T-helper 22 cell (primary cell): ENCODE measurements at regions not wholly inside any gene's neighbourhood (a gene's known extent, or its start where the extent isn't known, plus 50 kb on each side); places are given as distances from the start of the nearest gene placed in this dataset.
"Not testable (repeated sequence)": the region's sequence is repeated elsewhere in the genome, so short reads cannot be mapped to it uniquely, and the experiment has no call there.

ENCODE experiments used
- DNase-seq: peaks from one replicate; pipeline ENCODE4 v3.0.0-alpha.2; 2020; ENCODE audit warnings: low read depth

DNA sequence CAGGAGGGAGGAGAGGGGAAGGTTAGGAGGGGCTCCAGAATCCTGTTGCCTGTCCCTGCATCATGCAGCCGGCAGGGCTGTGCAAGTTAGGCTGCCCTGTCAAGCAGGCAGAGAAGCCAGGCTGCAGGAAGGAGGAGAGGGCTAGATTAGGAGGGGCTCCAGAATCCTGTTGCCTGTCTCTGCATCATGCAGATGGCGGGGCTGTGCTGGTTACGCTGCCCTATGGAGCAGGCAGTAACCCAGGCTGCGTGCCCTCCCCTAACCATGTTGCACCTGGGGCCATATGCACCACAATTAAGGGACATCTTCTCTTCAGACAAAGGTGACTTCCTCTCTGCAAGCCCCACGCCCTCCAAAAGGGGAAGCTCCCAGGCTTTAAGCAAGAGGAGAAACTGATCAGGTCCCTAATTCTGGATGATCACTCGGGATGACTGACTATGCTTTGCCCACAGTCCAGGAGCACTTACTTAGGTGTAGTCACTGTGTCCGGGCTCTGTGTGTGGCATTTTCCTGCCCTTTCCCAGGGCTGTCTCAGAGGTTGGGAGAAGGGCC lies 457.4 kb downstream of the SETD4 start:
- no peak for DNase-seq

DNA sequence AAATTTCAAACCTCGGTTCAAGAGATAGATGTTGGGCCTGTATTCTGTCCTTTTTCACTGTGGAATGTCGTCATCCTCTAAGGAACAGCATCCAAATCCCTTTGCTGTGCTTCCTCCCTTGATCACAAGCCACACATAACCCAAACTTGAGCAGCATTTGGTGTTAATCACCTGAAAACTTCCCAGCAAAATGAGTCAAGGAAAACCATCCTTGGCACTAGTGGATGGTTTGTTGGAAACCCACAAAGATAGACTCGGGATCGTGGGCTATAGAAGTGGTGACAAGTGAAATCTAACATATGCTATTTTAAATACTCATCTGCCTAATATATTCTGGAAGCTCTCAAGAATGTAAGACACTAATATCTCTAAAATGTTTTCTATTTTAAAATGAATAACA lies 459.1 kb downstream of the SETD4 start:
- DNase-seq: no peak

DNA sequence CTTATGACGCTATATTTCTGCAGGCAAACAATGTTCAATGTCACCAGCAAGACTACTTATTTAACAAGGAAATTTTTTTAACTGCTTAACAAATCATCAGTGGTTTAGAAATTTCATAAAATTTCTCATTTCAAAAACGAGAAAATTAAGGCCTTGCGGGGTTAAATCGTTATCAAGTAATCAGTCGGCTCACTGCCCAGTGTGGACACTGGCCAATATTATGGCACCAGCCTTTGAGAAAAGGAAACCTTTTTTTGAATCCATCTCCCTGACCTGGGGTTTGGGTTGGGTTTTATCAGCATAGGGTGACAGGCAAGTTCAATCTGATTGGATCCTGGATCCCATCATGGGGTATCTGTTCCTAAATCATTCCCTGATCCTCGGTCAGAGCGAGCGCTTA lies 461.2 kb downstream of the SETD4 start:
- no peak for DNase-seq

DNA sequence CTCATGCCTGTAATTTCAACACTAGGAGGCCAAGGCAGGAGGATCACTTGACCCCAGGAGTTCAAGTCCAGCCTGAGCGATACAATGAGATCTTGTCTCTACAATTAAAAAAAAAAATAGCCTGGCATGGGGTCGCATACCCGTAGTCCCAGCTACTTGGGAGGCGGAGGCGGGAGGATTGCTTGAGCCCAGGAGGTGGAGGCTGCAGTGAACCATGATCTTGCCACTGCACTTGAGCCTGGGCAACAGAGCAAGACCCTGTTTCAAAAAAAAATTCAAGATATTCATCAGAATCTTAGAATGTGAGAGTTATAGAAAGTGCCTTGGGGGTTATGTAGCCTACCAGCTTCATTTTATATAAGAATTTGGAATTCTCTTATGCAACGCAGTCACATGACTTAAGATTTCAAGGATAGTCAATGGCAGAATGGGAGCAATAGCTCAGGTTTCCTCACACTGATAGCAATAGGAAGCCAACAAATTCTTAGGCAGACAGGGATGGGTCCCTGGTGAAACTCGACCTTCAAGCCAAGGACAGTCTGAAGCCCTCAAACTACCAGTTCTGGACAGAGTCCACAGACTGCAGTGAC lies 462.5 kb downstream of the SETD4 start:
- DNase-seq: no peak

DNA sequence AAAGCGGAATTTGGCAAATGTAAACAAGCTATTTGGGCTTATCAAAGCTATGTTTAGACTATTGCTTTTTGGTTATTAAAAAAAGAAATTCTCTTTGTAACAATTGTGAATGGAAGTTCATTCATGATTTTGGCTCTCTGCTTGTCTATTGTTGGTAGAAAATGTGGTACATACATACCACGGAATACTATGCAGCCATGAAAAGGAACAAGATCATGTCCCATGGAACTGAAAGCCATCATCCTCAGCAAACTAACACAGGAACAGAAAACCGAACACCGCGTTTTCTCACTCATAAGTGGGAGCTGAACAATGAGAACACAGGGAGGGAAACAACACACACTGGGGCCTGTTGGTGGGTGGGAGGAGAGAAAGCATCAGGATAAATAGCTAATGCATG lies 465.4 kb downstream of the SETD4 start:
- DNase-seq: no peak

DNA sequence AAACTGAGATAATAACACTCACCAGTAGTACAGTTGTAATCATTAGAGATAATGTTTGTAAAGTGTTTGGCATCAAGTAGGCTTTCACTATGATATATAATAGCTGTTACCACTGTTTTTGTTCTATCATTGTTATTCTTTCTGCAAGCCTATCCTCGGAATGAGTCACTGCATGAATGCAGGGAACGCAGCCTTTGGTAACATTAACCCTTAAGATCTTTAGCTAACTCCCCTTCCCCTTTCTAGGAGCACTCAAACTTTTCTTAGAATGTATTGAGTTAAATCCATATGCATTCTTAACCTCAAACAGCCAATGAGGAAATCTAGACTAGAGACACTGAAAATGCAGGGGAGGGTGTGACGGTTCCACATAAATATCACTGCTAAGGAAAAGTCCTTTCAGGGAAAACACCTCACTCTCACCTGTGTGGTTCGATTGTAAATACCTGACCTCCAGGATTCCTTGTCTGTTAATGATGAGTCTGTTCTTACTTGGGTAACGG lies 467.3 kb downstream of the SETD4 start:
- no peak for DNase-seq

DNA sequence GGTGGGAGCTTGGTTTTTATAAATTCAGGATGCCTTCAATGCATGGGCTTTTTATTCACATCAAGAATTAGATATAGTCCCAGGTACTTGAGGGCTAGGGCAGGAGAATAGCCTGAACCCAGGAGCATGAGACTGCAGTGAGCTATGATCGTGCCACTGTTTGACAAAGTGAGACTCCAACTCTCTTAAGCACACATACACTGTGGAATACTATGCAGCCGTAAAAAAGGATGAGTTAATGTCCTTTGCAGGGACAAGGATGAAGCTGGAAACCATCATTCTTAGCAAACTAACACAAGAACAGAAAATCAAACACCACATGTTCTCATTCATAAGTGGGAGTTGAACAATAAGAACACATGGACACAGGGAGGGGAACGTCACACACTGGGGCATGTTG lies 470.0 kb downstream of the SETD4 start:
- DNase-seq: not testable (repeated sequence)

DNA sequence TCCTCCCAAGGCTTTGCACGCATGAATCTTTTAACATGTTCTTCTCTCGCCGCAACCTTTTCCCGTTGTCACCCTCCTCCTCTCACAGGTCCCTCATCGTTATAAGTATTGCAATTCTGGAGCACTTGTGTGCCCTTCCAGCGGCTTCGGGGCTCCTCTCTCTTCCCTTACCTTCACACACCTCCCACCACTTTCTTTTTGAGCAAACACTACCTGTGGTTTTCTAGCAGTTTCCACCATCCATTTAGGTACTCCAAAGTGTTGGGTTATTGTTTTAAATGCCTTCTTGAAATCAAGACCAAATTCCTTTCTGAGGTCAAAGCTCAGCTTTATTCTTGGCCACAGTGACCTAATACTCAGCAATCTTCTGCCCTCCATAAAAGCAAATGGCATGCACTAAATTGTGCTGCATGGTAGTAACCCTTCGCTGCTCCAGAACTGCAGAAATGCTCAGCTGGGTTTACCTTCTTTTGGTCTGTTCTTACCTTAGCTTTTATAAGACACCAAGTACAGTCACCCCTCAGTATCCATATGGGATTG lies 472.4 kb downstream of the SETD4 start:
- no peak for DNase-seq

DNA sequence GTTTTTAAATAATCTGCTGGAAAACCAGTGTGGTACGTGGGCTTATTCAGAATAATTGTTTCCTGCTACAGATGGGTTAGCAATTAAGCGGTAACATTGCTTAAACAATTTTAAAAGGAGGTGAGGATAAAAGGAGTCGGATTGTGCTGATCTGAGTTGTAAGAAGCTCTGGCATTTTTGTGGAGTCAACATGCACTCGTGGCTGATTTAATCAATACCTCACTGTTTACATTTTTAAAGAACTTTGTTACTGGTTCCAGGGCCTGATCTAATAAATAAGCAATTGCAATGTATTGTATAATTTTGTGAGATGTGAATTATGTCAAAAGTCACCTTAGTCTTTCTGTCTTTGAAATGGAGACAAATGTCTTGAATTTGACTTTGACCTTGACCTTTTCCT lies 474.0 kb downstream of the SETD4 start:
- no peak for DNase-seq

DNA sequence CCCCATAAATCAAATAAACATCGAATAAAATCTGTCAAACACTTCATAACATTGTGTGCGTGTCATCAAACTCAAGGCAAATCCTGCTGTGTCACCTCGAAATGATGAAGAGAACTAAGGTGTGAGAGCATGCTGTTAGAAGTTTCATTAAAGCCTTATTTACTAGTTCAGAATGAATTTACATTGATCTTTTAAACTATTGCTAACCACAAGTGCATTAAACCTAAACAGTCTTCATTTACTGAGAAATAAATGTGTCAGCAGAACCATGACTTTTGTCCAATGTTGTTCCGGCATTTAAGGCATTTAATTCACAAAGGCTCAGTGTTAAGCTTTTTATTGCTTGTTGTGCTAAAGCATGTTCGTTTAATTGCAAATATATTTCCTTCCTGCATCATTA lies 474.4 kb downstream of the SETD4 start:
- DNase-seq: no peak

DNA sequence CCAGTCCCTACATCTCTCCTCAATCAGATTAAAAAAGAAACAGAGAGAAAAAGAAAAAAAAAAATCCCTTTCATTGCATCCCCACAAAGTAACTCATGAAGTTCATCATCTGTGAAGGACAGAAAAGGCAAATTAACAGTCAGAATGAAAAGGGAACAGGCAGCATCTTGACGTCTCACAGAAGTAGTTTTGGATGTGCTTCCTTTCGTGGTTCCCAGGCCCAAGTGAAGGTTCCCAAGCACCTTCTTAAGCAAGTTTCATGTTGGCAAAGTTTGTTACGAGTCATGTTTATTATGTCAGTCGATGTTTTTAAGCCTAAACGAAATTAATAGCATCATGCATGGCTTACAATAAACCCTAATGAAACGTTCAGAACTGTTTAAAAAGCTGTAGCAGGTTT lies 475.2 kb downstream of the SETD4 start:
- DNase-seq: no peak

DNA sequence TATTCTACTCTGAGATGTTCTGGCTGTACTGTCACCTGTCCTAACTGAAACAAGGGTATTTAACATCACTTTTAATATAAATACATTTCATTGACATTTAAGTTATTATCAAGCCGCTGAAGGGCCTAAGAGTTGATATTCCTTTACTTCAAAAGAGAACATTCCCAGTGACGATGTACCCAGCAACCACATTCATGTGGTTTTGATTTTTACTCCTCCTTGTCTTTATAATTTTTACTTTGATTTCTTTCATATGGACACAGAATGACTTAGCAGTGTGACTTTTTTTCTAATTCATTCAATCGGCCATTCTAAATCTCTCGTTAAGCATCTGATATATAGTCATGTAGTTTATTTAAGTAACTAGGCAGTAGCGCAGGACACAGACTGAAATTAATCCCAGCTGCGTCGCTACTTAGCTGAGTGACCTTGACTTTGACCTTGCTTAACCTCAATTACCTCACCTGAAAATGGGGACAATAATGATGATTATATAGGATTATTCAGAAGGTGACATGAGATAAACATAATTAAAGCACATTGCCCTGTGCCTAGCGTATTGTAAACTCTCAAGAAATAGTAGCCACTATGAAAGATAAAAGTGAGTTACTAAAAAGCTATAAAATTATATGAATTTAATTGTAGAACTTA lies 476.6 kb downstream of the SETD4 start:
- no peak for DNase-seq

DNA sequence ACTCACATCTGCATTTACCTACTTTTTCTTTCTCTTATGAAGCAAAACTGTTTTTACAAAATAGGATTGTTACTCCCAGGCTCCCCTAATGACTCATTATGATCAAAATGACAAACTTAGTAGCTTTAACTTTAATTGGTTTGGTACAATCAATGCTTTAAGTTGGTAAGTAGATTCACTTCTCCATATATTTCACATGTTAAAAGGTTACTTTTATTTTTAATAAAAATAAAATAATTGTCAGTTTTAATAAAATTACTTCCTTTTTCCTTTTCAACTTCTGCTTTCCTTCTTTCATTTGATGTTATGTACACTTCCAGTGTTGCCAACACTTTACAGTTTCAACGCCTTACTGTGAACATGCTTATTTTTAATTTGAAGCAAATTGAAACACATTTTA lies 477.6 kb downstream of the SETD4 start:
- no peak for DNase-seq

DNA sequence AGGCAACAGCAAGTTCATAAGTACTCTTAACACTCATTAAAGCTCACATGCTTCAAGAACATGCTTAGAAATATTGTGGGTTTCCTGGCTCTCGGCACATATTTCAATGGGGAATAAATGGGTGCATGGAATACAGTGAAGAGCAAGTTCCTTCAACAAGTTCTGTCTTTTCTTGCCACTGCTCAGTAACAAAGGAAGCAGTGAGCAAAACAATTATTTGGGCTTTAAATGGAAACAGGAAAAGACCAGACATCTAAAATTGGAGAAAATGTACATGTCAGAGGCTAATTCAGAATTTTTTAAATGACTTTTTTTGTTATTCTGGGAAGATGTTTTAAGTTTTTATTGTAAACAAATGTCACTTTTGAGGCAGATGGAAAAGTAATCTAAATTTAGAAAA lies 478.7 kb downstream of the SETD4 start:
- no peak for DNase-seq

DNA sequence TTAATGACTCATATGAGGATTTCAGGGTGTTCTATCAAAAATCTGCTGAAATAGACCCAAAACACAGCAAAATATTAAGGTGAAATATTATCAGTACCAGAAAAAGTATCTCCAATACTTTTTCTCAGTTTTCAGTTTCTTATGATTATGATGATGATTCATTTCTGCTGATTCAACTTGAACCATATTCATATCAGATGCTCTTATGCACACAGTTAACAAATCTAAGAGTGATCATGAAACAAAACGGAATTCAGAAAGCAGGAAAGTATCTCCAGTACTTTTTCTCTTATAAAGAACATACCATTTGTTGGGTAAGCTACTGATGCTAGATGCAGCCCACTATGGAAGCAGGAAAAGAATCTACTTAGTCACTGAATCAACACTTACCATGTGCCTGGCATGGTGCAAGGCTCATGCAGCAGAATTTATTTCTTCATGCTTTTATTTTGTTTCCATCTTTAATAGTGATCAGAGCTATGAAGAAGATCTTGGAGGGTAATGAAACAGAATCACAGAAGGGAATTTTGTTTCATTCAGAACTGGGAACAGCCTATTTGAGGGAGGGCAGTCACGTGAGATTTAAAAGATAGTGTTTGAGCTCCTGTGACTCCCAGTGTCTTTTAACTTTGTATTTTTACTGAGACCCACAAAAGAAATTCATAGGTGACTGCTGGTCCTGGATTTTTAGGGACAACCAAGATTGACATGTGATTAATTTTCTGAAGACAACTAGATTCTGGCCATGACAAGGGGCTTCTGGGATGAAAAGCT lies 480.6 kb downstream of the SETD4 start:
- no peak for DNase-seq

DNA sequence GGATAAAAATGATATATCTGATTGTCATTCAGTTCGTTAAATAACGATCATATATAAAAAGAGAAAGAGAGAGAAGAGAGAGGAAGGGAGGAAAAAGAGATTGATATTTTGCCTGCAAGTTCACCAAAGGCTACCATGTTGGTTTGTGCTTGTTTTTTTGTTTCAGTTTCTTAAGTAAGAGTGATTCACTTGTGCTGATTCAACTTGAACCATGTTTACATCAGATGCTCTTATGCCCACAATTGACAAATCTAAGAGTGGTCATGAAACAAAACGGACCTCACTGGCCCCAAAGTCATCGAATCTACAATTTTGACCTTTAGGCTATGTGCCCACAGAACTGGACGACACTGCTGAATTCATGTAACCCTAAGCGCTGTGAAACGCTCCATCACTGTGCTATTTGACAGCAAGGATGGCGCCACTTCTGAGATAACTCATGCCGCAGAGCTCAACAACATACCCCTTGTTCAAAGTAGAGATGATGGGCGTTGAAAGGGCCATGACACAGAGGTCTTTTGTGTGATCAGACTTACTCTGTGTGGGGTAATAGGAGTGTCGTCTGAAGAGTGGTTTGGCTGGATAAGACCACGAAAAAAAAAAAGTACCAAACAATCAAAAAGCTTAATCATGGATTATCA lies 481.4 kb downstream of the SETD4 start:
- no peak for DNase-seq

DNA sequence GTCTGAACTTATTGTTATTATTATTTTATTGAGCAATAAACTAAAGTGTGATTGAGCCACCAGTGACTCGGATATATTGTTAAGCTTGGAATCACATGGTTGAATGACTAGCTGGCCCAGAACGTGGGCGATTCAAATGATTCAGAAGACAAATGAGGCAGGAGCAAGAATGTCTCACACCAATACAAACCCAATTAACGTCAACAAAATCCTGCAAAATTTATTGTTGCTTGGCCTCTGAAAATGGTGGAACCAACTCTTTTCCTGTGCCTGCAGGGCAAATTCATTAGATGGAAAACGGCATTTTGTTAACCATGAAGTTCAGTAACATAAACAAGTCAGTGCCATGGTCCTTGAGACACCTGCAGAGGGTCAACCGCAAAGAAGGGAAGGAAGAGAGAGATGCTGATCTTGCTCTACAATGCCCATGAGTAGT lies 482.0 kb downstream of the SETD4 start:
- no peak for DNase-seq

DNA sequence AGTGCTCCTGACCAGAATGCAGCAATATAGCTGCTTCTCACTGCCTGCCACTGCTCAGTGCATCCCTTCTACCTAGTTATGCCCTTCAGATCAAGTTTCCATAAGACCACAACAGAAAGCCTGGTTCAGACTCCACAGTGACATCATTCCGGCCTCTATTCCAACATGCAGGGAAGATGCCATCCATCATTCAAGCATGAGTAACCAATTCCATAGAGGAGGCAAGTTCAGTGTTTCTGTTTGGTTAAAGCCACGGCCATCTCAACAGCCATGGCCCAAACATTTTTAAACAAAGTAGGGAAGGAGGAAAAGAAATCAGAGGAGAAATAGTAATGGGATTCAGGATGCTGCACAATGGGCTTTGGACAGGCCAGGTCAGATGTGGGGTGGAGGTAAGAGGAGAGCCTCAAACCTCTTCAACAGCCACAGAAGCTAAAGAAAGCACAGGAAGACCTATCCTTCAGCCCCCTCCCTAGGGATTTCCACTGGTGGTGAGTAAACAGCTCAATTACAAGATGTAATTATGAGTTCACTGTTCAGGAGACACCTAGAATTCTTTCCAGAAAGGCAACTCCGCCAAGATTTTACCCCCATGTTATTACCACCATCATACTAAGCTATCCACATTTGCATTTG lies 484.9 kb downstream of the SETD4 start:
- DNase-seq: no peak

DNA sequence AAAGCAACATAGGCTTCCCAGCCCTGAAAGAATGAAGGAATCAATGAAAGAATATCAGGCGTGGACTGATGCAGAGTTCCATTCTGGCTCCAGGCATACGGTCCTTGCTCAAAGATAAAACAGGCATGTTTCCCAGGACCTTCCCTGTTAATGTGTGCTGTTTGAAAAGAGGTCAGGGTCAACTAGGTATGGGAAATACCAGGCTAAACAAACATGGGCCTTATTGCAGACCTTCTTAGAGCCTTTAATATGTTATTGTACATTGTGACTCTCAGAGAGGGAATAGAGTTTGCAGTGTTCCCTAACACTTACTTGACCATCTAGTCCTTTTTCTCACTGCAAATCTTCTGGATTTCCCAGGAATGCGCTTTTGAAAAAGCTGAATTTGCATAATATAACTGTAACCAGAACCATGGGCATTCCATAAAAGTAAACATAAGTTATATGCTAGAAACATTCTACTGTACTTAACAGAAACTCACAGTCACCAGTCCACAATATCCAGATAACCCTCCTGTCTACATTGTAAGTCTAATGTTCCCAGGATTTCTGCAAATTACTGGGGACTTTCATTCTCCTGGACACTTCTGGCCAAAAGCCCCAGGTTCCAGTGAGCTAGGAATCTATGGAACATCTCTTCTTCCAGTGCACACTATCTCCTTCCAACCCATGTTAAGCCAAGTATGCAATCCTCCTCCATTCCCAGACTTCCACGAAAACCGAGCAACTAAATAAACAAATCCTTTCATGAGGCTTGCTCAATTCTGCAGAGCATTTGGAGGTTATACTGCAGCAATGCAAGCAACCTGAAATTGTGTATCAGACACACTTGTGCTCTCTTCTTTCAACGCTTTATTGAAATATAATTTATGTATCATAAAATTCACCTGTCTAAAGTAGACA lies 486.6 kb downstream of the SETD4 start:
- DNase-seq: no peak

DNA sequence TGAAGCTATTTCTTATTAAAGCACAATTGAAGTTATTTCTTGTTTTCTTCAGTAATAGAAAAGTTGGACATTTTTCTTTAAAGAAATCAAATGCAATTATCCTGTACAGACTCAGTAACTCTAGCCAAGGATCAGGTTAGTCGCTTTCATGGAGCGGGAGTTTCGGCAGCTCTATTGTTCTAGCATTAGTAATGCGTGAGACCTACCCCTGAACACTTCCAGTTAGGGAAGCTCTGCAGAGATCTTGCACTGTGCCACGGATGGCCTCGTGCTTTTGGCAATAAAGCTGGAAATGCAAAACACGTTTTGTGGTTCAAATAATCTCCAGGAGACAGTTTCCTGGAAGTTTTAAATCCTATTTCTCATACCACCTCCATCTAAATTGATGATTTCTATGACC lies 488.4 kb downstream of the SETD4 start:
- no peak for DNase-seq

DNA sequence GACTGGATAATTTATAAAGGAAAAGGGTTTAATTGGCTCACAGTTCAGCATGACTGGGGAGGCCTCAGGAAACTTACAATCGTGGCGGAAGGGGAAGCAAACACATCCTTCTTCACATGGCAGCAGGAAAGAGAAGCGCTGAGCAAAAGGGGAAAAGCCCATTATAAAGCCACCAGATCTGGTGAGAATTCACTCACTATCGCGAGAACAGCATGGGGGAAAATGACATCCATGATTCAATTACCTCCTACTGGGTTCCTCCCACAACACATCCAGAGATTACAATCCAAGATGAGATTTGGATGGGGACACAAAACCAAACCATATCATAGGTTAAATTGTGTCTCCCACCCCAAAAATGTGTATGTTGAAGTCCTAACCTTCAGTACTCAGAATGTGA lies 491.7 kb downstream of the SETD4 start:
- DNase-seq: no peak
